ENCODE measurements at regions not wholly inside any gene's neighbourhood (a gene's known extent, or its start where the extent isn't known, plus 50 kb on each side); places are given as distances from the start of the nearest gene placed in this dataset.
"Not testable (repeated sequence)": the region's sequence is repeated elsewhere in the genome, so short reads cannot be mapped to it uniquely, and the experiment has no call there.

- Histone ChIP-seq H3K36me3 (no peaks in the 10 kb centered on the region), H3K27ac (no peak overlapping the region), H3K4me3 (no peak overlapping the region), H3K9me3 (no peaks in the 10 kb centered on the region), H3K4me1 (peaks cover 0 to 7% (median 2%) of the 10 kb centered on the region in 3 donors), H3K27me3 (no peaks in the 10 kb centered on the region)
- 75 to 81% methylated on average over 4 of the region's 4 CpGs for WGBS, 2 donors
- DNase-seq = no peak
- TF ChIP-seq POLR2A (IDR thresholded peaks at IDR 0.05) (no peak), CTCF (IDR thresholded peaks at IDR 0.05) (no peak)
- intact Hi-C loops (cut with DNase I) = no loop called here
Observed at GRCh38 chr4:16417198-16417597, 190.9 kb upstream of the TAPT1 start.

- H3K9me3 ChIP-seq = no peaks in the 10 kb centered on the region
- peaks cover 0 to 7% (median 2%) of the 10 kb centered on the region in 3 donors for H3K4me1 ChIP-seq
- no peaks in the 10 kb centered on the region for H3K27me3 ChIP-seq
- no peak overlapping the region for H3K27ac ChIP-seq
- TF ChIP-seq POLR2A (IDR thresholded peaks at IDR 0.05) = no peak
- TF ChIP-seq CTCF (IDR thresholded peaks at IDR 0.05) = no peak
- H3K36me3 ChIP-seq = no peaks in the 10 kb centered on the region
- intact Hi-C loops (cut with DNase I) = no loop called here
- H3K4me3 ChIP-seq = no peak overlapping the region
- DNase-seq = no peak
Observed at GRCh38 chr4:16416601-16417000, 190.3 kb upstream of the TAPT1 start.

- TF ChIP-seq CTCF (IDR thresholded peaks at IDR 0.05) (no peak), POLR2A (IDR thresholded peaks at IDR 0.05) (no peak)
- Histone ChIP-seq H3K36me3 (no peaks in the 10 kb centered on the region), H3K27ac (no peak overlapping the region), H3K4me3 (no peak overlapping the region), H3K9me3 (no peaks in the 10 kb centered on the region), H3K27me3 (no peaks in the 10 kb centered on the region), H3K4me1 (peaks cover 0 to 7% (median 2%) of the 10 kb centered on the region in 3 donors)
- intact Hi-C loops (cut with DNase I) = no loop called here
- no peak for DNase-seq
Observed at GRCh38 chr4:16415751-16416150, 189.5 kb upstream of the TAPT1 start.

GRCh38 chr4:16413814-16414555 lies 187.7 kb upstream of the TAPT1 start:
- TF ChIP-seq CTCF (IDR thresholded peaks at IDR 0.05) (no peak), POLR2A (IDR thresholded peaks at IDR 0.05) (no peak)
- DNase-seq = no peak
- H3K4me1 ChIP-seq = peaks cover 0 to 7% (median 0%) of the 10 kb centered on the region in 3 donors
- no peaks in the 10 kb centered on the region for H3K9me3 ChIP-seq
- H3K27ac ChIP-seq = no peak overlapping the region
- H3K27me3 ChIP-seq = no peaks in the 10 kb centered on the region
- WGBS, 2 donors = 84 to 88% methylated on average over 10 of the region's 10 CpGs
- no peaks in the 10 kb centered on the region for H3K36me3 ChIP-seq
- H3K4me3 ChIP-seq = no peak overlapping the region
- intact Hi-C loops (cut with DNase I) = no loop called here

- Histone ChIP-seq H3K4me1 (no peaks in the 10 kb centered on the region), H3K9me3 (no peaks in the 10 kb centered on the region), H3K4me3 (no peak overlapping the region), H3K27me3 (no peaks in the 10 kb centered on the region), H3K27ac (no peak overlapping the region), H3K36me3 (no peaks in the 10 kb centered on the region)
- DNase-seq = no peak
- TF ChIP-seq CTCF (IDR thresholded peaks at IDR 0.05) (no peak), POLR2A (IDR thresholded peaks at IDR 0.05) (no peak)
- intact Hi-C loops (cut with DNase I) = no loop called here
- 83 to 87% methylated on average over 4 of the region's 4 CpGs for WGBS, 2 donors
Observed at GRCh38 chr4:16411501-16412085, 185.3 kb upstream of the TAPT1 start.

GRCh38 chr4:16393216-16393615 lies 166.9 kb upstream of the TAPT1 start:
- peaks cover 0 to 20% (median 0%) of the 10 kb centered on the region in 4 donors for H3K27me3 ChIP-seq
- H3K4me1 ChIP-seq; H3K9me3 ChIP-seq; DNase-seq; intact Hi-C loops (cut with DNase I); H3K36me3 ChIP-seq; H3K27ac ChIP-seq; H3K4me3 ChIP-seq: not testable (repeated sequence)
- WGBS, 2 donors = no CpG with 5 or more reads among the region's 32 CpGs
